ENCODE measurements at regions not wholly inside any gene's neighbourhood (a gene's known extent, or its start where the extent isn't known, plus 50 kb on each side); places are given as distances from the start of the nearest gene placed in this dataset.

DNA sequence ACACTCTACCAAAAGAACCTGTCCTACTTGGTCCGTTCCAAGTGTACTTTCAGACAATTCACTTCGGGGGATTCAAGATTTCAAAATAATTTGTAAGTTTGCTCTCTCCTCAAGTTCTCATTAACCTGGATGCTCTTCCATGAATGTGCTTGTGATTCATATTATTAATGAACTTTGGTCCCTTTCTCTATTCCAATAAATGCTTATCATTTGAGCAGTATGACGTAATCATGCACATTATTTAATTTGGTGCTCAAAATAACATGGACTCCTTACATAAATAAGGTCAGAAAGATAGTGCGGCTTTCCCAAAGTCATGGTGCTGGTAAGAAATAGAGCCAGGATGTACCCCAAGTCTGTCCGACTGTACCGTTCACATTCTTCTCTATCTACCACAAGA, 323.2 kb upstream of the SLCO3A1 start:
- Histone ChIP-seq H3K9me2 (replicated peaks; ENCODE audit: insufficient read depth) (no peaks in the 10 kb centered on the region), H3K27me3 (no peaks in the 10 kb centered on the region), H3K27ac (no peak overlapping the region), H4K20me1 (ENCODE audit: insufficient read depth, poor library complexity, severe bottlenecking) (no peaks in the 10 kb centered on the region), H3K4me3 (no peak overlapping the region), H3K36me3 (replicated peaks; ENCODE audit: insufficient read depth, low read depth) (no peaks in the 10 kb centered on the region), H3K4me2 (no peak overlapping the region), H3K79me2 (no peaks in the 10 kb centered on the region), H3K4me1 (ENCODE audit: insufficient read depth) (no peaks in the 10 kb centered on the region), H2AFZ (no peak overlapping the region), H3K9me3 (ENCODE audit: low read depth) (no peaks in the 10 kb centered on the region)
- DNase-seq (ENCODE audit: low spot score) = no peak
- TF ChIP-seq EZH2phosphoT487 (IDR thresholded peaks at IDR 0.05; ENCODE audit: low read depth, severe bottlenecking, unreplicated experiment) (no peak), EZH2 (IDR thresholded peaks at IDR 0.05; ENCODE audit: borderline replicate concordance) (no peak)
- TF ChIP-seq, protein P1, sequence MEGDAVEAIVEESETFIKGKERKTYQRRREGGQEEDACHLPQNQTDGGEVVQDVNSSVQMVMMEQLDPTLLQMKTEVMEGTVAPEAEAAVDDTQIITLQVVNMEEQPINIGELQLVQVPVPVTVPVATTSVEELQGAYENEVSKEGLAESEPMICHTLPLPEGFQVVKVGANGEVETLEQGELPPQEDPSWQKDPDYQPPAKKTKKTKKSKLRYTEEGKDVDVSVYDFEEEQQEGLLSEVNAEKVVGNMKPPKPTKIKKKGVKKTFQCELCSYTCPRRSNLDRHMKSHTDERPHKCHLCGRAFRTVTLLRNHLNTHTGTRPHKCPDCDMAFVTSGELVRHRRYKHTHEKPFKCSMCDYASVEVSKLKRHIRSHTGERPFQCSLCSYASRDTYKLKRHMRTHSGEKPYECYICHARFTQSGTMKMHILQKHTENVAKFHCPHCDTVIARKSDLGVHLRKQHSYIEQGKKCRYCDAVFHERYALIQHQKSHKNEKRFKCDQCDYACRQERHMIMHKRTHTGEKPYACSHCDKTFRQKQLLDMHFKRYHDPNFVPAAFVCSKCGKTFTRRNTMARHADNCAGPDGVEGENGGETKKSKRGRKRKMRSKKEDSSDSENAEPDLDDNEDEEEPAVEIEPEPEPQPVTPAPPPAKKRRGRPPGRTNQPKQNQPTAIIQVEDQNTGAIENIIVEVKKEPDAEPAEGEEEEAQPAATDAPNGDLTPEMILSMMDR (IDR thresholded peaks at IDR 0.05; ENCODE audit: poor library complexity) = no peak
- 97% methylated on average over 6 of the region's 6 CpGs for WGBS (ENCODE audit: low lambda C conversion rate, missing lambda C conversion rate)

DNA sequence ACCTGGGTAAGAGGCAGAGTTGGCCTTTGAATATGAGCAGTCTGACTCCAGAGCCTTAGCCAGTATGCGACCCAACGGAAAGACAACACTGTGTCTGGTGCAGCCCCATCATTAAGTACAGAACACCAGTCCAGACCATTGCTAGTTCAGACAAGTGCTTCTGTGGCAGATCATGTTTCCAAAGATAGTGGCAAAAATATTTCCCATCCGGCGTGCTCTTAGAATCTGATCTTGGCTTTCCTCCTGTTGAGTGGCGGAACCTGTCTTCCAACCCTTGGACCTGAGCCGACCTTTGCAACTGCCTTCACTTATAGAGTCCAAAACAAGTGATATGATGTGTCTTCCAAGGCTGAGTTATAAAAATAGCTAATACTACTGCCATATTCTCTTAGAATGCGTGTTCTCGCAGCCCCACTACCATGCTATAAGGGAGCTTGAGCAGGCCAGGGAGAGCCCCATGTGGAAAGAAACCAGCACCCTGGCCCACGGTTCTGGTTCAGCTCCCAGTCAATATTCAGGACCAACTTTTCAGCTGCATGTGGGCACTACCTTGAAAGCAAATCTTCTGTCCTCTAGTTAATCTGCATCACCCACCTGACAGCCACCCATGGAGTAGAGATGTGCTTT, 322.4 kb upstream of the SLCO3A1 start:
- H3K79me2 ChIP-seq = no peaks in the 10 kb centered on the region
- H3K4me2 ChIP-seq = no peak overlapping the region
- no peak overlapping the region for H3K27ac ChIP-seq
- no peak overlapping the region for H3K4me3 ChIP-seq
- WGBS (ENCODE audit: low lambda C conversion rate, missing lambda C conversion rate) = 94% methylated on average over 9 of the region's 9 CpGs
- DNase-seq (ENCODE audit: low spot score) = no peak
- no peaks in the 10 kb centered on the region for H3K27me3 ChIP-seq
- H3K9me2 ChIP-seq (replicated peaks; ENCODE audit: insufficient read depth) = no peaks in the 10 kb centered on the region
- no peaks in the 10 kb centered on the region for H4K20me1 ChIP-seq (ENCODE audit: insufficient read depth, poor library complexity, severe bottlenecking)
- TF ChIP-seq, protein P1 (IDR thresholded peaks at IDR 0.05; ENCODE audit: poor library complexity) = no peak
- TF ChIP-seq EZH2phosphoT487 (IDR thresholded peaks at IDR 0.05; ENCODE audit: low read depth, severe bottlenecking, unreplicated experiment) (no peak), EZH2 (IDR thresholded peaks at IDR 0.05; ENCODE audit: borderline replicate concordance) (no peak)
- H2AFZ ChIP-seq = no peak overlapping the region
- no peaks in the 10 kb centered on the region for H3K4me1 ChIP-seq (ENCODE audit: insufficient read depth)
- H3K9me3 ChIP-seq (ENCODE audit: low read depth) = no peaks in the 10 kb centered on the region
- H3K36me3 ChIP-seq (replicated peaks; ENCODE audit: insufficient read depth, low read depth) = no peaks in the 10 kb centered on the region

- H4K20me1 ChIP-seq (ENCODE audit: insufficient read depth, poor library complexity, severe bottlenecking) = no peaks in the 10 kb centered on the region
- no peaks in the 10 kb centered on the region for H3K79me2 ChIP-seq
- H2AFZ ChIP-seq = no peak overlapping the region
- WGBS (ENCODE audit: low lambda C conversion rate, missing lambda C conversion rate) = 93% methylated on average over 2 of the region's 2 CpGs
- H3K9me2 ChIP-seq (replicated peaks; ENCODE audit: insufficient read depth) = no peaks in the 10 kb centered on the region
- H3K36me3 ChIP-seq (replicated peaks; ENCODE audit: insufficient read depth, low read depth) = no peaks in the 10 kb centered on the region
- H3K4me3 ChIP-seq = no peak overlapping the region
- no peaks in the 10 kb centered on the region for H3K27me3 ChIP-seq
- H3K27ac ChIP-seq = no peak overlapping the region
- no peak for DNase-seq (ENCODE audit: low spot score)
- H3K4me1 ChIP-seq (ENCODE audit: insufficient read depth) = peaks cover 16% of the 10 kb centered on the region
- TF ChIP-seq EZH2 (IDR thresholded peaks at IDR 0.05; ENCODE audit: borderline replicate concordance) (no peak), EZH2phosphoT487 (IDR thresholded peaks at IDR 0.05; ENCODE audit: low read depth, severe bottlenecking, unreplicated experiment) (no peak)
- TF ChIP-seq, protein P1 (IDR thresholded peaks at IDR 0.05; ENCODE audit: poor library complexity) = no peak
- H3K4me2 ChIP-seq = no peak overlapping the region
- H3K9me3 ChIP-seq (ENCODE audit: low read depth) = no peaks in the 10 kb centered on the region
Measured at GRCh38 chr15:91534235-91534634, 319.3 kb upstream of the SLCO3A1 start.

Measured in hepatocyte (in vitro differentiated cells).